Tibial nerve (tissue), 4 donors: ENCODE measurements at regions not wholly inside any gene's neighbourhood (a gene's known extent, or its start where the extent isn't known, plus 50 kb on each side); places are given as distances from the start of the nearest gene placed in this dataset.

Experiments used
- CTCF ChIP-seq, 5 experiments: fragments of 200-600 bp in 3 of 5; fragments of 450-650 bp in 2 of 5; sonication (generic) in 3 of 5; IDR thresholded peaks; one replicate each; pipeline ENCODE4 v1.5.1; 2016 to 2019; ENCODE audit warnings: antibody characterized with exemption in 5 of 5, mild to moderate bottlenecking in 3 of 5, moderate library complexity in 2 of 5
- EP300 ChIP-seq, 2 donors: sonication (generic); formaldehyde crosslinking; IDR thresholded peaks; one replicate each; pipeline ENCODE4 v1.6.1; 2017; ENCODE audit warnings: antibody characterized with exemption in 2 of 2, mild to moderate bottlenecking in 1 of 2

DNA sequence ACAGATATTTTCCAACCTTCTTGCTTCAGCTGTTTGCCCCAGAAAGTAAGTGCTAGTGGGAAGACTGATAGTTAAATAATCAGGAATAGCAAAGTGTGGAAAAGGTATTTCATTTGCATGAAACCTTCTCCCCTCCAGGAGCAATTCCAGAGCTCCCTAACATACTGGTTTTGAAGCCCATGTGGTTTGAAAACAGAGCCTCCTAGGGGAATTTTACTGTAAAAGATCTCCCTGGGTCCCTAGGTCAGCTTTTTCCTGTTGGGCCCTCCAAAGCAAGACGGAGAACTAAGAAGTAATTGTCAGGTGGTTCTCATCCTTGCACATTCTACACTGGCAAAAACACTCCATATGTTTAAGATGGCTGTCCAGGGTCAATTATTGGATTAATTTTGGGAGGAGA is 218.7 kb upstream of the FOXD3 start:
- TF ChIP-seq CTCF (IDR thresholded peaks at IDR 0.05) = no peak
- no peak for TF ChIP-seq EP300 (IDR thresholded peaks at IDR 0.05)
